ENCODE measurements at regions not wholly inside any gene's neighbourhood (a gene's known extent, or its start where the extent isn't known, plus 50 kb on each side); places are given as distances from the start of the nearest gene placed in this dataset.
A peak's percentile ranks its signal among the peaks of the same experiment; 100 is the strongest.

- DNase-seq (ENCODE audit: low spot score), result no peak
Measured at GRCh38 chr13:74667656-74668203, 533.5 kb upstream of the KLF12 start.

DNA sequence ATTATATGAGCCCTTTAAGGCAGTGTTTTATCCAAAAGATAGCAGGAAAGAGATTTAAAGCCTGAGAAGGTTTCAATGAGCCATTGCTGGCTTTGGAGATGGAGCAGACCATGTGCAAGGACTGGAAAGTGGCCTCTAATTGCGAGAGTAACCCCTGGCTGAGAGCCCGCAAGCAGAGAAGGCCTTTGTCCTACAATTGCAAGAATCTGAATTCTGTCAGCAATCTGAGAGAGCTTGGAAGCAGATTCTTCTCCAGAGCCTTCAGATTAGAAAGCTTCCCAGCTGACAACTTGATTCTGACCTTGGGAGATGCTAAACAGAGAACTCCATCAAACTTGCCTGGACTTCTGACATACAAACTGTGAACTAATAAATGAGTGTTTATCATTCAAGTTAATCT, 528.7 kb upstream of the KLF12 start:
- DNase-seq (ENCODE audit: low spot score), result no peak

GRCh38 chr13:74661851-74662250, 527.6 kb upstream of the KLF12 start:
- no peak for DNase-seq (ENCODE audit: low spot score)

- no peak for DNase-seq (ENCODE audit: low spot score)
Measured at GRCh38 chr13:74657765-74658164, 523.6 kb upstream of the KLF12 start.

- no peak for DNase-seq (ENCODE audit: low spot score)
Measured at GRCh38 chr13:74651121-74651520, 516.9 kb upstream of the KLF12 start.

DNA sequence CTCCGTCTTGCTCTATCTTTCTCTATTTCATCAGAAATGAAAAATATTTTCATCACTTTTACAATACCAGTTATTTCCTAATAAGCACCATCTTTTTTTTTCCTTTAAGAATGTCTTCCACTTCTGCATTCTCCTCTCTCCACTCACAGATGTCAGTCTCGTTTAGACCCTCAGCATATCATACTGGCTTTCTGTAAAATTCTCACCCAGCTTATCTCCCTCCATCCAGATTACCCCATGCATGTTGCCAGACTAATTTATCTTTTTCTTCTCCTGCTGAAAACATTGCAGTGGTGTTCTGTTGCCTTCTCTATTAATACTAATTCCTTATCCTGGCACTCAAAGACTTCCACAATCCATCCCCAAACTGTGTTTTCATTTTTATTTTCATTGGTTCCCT, 513.8 kb upstream of the KLF12 start:
- no peak for DNase-seq (ENCODE audit: low spot score)

GRCh38 chr13:74647211-74647610, 513.0 kb upstream of the KLF12 start:
- no peak for DNase-seq (ENCODE audit: low spot score)

DNA sequence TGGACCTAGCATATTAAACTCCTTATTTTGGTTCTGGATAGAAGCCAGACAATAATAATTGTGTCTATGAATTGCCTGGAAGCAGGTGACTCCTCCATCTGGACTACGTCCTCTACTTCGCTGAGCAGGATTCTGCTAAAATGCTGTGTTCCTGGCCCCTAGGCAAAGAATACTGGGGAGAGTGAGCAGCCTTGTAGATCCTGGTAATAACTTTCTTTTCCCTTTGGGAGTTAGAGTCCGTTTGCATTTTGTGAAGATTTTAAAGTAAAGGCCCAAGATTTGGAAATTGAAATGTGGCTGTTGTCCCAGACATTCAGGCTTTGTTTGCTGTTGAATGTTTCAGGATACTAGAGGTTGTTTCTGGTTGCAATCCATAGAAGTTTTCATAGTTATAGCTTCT, 511.9 kb upstream of the KLF12 start:
- DNase-seq (ENCODE audit: low spot score), result no peak

DNA sequence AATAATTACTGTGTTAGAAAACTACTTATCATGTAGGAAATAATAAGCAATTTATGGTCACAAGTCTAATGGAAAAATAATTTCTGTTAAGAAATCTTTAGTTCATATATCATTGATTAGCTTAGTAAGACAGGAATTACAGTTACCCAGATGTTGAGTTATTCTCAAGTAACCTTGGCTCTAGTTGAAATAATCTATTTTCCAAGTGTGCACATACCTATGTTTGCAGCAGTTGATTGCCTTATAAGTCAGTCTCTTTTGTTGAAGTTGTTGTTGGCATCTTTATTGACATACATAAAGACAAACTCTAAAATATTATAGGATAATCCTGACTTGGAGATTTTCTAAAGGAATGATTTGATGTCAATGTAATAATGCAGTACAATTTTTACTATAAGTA, 511.4 kb upstream of the KLF12 start:
- DNase-seq (ENCODE audit: low spot score), result no peak

DNA sequence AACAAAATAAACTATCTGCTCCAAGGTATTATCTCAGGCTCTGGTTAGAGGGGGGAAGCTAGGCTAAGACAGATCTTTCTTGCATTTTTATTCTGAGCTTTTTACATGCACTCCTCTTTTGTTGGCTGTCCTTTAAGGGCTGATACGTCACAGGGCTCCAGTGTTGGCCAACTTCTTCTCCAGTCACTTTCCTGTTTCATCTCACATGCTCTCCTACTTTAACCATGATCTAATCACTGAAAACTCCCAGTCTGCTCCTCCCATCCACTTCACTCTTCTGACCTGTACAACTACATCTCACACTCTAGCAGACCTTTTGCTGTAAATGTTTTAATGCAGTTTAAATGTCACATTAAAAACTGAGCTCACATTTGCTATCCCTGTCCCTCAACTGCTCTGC, 510.0 kb upstream of the KLF12 start:
- no peak for DNase-seq (ENCODE audit: low spot score)

- DNase-seq (ENCODE audit: low spot score), result no peak
Measured at GRCh38 chr13:74641586-74641985, 507.4 kb upstream of the KLF12 start.

DNA sequence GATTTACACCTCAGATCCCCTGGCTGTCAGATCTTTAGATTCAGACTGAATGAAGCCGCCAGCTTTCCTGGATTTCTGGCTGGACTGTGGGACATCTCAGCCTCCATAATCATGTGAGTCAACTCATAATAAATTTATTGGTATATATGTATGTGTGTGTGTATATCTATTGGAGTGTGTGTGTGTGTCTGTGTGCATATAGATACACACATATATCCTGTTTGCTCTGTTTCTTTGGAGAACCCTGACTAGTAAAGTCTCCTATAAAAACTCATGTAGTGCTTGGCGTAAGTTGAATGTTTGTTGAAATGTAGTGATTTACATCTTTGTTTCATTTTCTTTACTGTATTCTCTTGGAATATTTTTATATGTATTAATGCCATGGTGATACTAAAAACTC, 499.5 kb upstream of the KLF12 start:
- no peak for DNase-seq (ENCODE audit: low spot score)

- DNase-seq (ENCODE audit: low spot score), result no peak
Measured at GRCh38 chr13:74629985-74630384, 495.8 kb upstream of the KLF12 start.

- DNase-seq (ENCODE audit: low spot score), result no peak
Measured at GRCh38 chr13:74625541-74625940, 491.3 kb upstream of the KLF12 start.

DNA sequence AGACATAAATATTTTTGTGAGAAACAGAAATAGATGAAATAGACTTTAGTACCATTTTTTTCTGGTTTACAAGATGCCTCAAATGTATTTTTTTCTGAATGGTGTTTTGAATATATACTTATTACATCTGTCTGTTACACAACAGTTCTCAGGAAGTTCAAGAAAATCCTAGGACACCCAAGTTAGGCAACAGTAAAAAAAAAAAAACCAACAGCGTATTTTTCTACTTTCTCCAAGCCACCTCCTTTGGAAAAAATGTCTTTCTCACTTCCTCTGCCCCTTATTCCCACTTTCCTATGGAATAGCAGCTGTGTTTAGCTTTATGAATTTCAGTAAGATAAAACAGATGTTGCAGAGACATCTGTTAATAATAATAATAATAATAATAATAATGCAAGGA, 489.6 kb upstream of the KLF12 start:
- DNase-seq (ENCODE audit: low spot score), result no peak

DNA sequence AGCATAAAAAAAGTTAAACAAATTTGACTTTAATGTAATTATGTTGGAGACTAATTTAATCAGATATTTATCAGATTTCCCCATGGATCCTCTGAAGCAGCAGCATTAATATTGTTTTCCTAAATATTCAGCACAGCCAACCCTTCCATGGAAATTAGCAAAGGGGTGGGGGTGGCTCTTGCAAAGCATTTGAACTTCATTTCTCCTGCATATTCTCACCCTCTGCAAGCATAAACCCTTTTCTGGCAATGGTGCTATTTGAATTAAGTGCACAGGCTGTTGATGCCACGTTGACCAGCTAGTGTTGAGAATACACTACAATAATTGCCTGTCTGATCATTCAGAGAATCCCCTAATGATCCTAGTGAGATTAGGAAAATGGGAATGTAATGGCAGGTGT, 488.1 kb upstream of the KLF12 start:
- no peak for DNase-seq (ENCODE audit: low spot score)

DNA sequence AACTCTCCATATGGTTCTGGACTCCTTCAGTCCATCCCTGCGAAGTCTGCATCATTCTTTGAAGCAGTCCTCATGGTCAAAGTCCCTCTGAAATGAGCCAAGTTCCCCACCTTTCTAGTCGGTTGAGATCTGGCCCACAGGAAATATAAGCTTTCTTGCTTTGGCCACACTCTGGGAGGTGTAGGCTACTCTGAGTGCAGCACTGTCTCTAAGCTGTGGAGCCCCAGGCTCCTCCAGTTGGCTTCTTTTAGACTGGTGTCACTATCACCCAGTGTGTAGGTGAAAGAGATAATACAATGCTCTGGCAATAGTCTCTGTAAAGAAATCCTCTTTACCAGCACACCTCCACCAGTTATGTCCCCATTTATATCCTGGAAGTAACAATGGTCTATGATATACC, 486.5 kb upstream of the KLF12 start:
- DNase-seq (ENCODE audit: low spot score), result no peak

DNA sequence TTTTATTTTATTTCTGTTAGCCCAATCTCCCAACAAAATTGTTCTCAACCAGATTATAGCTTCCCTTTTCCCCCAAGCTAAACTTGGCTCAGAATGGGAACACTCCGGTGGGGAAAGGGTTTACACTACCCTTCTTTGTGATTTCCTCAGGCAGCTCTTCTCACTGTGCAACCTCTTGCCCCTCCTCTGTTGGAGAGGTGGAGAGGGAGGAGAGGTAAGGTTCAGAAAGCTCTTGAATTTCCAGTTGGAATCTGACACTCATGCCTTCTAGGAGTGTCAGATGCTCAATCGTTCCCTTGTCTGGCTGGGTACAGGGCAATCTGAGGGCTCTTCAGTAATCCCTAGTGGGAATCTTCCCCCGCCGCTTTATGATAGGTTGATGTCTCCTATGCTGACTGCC, 486.1 kb upstream of the KLF12 start:
- no peak for DNase-seq (ENCODE audit: low spot score)

GRCh38 chr13:74597526-74597925, 463.3 kb upstream of the KLF12 start:
- DNase-seq (ENCODE audit: low spot score), result no peak

GRCh38 chr13:74596691-74597090, 462.5 kb upstream of the KLF12 start:
- peak; percentile 14 for DNase-seq (ENCODE audit: low spot score)

GRCh38 chr13:74593688-74594087, 459.5 kb upstream of the KLF12 start:
- no peak for DNase-seq (ENCODE audit: low spot score)

DNA sequence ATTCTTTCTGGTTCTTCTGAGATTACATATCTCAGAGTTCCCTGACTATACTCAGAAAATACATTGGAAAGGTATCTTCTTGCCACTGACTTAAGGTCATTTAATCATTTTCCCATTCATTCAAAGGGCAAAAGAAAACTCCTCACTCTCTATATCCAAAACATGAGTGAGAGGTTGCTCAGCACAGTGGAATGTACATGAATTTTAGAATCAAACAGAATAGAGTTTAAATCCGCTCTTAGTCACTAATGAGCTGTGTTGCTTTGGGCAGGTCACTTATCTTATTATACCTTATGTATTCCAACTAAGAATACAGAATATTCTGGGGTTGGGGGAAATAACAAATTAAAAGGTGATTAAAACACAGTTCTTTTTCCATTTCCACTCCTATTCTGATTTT, 452.6 kb upstream of the KLF12 start:
- DNase-seq (ENCODE audit: low spot score), result no peak

DNA sequence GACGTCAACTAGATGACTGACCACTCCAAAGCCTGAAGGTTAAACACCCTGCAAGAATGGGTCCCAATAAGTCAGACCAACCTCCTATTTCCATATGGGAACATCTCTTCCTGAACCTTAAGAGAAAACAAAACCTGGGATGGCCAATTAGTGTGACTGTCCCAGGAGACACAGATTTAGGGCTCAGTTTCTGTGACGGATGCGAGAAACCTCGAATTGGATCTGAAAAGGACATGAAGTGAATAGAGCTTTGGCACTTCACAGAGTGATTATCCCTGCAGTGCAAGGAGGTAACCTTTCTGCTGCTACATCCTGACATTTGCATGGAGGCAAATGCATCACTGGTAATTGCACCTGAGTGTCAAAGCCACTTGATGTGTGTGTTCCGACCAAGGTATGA, 442.2 kb upstream of the KLF12 start:
- DNase-seq (ENCODE audit: low spot score), result no peak

GRCh38 chr13:74575729-74576125, 441.5 kb upstream of the KLF12 start:
- DNase-seq (ENCODE audit: low spot score), result peak; percentile 67

Measured in iPS-NIHi11 (cell line).